ENCODE measurements at regions not wholly inside any gene's neighbourhood (a gene's known extent, or its start where the extent isn't known, plus 50 kb on each side); places are given as distances from the start of the nearest gene placed in this dataset.

DNA sequence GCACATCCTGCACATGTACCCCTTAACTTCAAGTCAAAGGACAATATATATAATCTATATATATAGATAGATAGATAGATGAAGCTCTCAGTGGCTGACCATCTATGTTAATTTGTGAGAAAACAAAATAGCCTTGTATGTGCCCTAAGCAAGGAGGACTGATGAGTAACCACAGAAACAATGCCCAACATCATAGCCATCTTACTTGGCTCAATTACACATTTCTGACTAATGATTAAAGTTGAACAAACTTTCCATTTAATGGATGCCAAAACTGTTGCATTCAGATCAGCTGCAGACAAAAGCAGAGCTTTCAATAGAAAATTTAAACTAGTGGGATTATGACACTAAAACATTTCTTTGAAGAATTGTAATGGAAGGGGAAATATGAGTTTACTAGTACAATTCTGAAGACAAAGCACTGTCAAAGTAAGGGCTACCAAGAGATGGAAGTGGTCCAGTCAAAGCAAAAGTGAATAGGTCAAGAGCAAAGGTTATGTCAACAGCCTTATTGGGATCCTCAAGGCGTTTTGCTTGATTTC lies 1188.2 kb upstream of the RAG2 start:
- H3K9me2 ChIP-seq (ENCODE audit: insufficient read depth, low read length), result no peaks in the 10 kb centered on the region
- H2AFZ ChIP-seq (ENCODE audit: low read length), result no peak overlapping the region
- ChIA-PET POLR2A (no interaction called here), CTCF (ENCODE audit: unreplicated experiment) (no interaction called here)
- TF ChIP-seq EZH2phosphoT487 (IDR thresholded peaks at IDR 0.05; ENCODE audit: borderline replicate concordance, low read depth, low read length), result no peak
- TF ChIP-seq, protein P1, sequence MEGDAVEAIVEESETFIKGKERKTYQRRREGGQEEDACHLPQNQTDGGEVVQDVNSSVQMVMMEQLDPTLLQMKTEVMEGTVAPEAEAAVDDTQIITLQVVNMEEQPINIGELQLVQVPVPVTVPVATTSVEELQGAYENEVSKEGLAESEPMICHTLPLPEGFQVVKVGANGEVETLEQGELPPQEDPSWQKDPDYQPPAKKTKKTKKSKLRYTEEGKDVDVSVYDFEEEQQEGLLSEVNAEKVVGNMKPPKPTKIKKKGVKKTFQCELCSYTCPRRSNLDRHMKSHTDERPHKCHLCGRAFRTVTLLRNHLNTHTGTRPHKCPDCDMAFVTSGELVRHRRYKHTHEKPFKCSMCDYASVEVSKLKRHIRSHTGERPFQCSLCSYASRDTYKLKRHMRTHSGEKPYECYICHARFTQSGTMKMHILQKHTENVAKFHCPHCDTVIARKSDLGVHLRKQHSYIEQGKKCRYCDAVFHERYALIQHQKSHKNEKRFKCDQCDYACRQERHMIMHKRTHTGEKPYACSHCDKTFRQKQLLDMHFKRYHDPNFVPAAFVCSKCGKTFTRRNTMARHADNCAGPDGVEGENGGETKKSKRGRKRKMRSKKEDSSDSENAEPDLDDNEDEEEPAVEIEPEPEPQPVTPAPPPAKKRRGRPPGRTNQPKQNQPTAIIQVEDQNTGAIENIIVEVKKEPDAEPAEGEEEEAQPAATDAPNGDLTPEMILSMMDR (conservative IDR thresholded peaks at IDR 0.05; ENCODE audit: low read length), result no peak
- no peak for DNase-seq (ENCODE audit: low spot score)
- no peaks in the 10 kb centered on the region for H3K4me1 ChIP-seq (ENCODE audit: insufficient read depth, low read length, poor library complexity, severe bottlenecking)
- BruUV-seq (replicated peaks), result no TSS peak
- no peak overlapping the region for H3K4me3 ChIP-seq (ENCODE audit: low read depth, low read length, poor library complexity, severe bottlenecking)
- H4K20me1 ChIP-seq (ENCODE audit: insufficient read depth, low read length), result no peaks in the 10 kb centered on the region
- no peak overlapping the region for H3K4me2 ChIP-seq (ENCODE audit: low read length)
- no peak overlapping the region for H3K27ac ChIP-seq (ENCODE audit: low read depth, low read length, poor library complexity, severe bottlenecking)
- intact Hi-C loops (cut with micrococcal nuclease; ENCODE audit: unreplicated experiment), result no loop called here
- H3K36me3 ChIP-seq (ENCODE audit: insufficient read depth, low read length), result no peaks in the 10 kb centered on the region
- no peaks in the 10 kb centered on the region for H3K79me2 ChIP-seq (ENCODE audit: insufficient read depth, low read depth, low read length)
- H3K9me3 ChIP-seq (ENCODE audit: low read length), result no peaks in the 10 kb centered on the region

DNA sequence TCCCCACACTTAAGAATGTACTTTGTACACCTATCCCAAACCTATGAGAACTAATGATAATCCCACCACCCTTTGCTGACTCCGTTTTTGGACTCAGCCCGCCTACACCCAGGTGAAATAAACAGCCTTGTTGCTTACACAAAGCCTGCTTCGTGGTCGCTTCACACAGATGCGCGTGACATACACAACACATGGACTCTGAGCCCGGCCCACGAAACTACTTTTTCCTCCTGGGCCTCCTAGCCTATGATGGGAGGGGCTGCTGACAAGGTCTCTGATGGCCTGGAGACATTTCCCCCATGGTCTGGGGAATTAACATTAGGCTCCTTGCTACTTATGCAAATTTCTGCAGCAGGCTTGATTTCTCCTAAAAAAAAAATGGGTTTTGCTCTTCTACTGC lies 1176.4 kb upstream of the RAG2 start:
- Histone ChIP-seq H3K4me3 (ENCODE audit: low read depth, low read length, poor library complexity, severe bottlenecking) (no peak overlapping the region), H3K4me1 (ENCODE audit: insufficient read depth, low read length, poor library complexity, severe bottlenecking) (no peaks in the 10 kb centered on the region), H3K9me3 (ENCODE audit: low read length) (peaks cover 5% of the 10 kb centered on the region; the same call in 1 of the 2 replicates), H3K4me2 (ENCODE audit: low read length) (no peak overlapping the region), H4K20me1 (ENCODE audit: insufficient read depth, low read length) (no peaks in the 10 kb centered on the region), H3K9me2 (ENCODE audit: insufficient read depth, low read length) (no peaks in the 10 kb centered on the region), H2AFZ (ENCODE audit: low read length) (no peak overlapping the region), H3K79me2 (ENCODE audit: insufficient read depth, low read depth, low read length) (no peaks in the 10 kb centered on the region), H3K36me3 (ENCODE audit: insufficient read depth, low read length) (no peaks in the 10 kb centered on the region), H3K27ac (ENCODE audit: low read depth, low read length, poor library complexity, severe bottlenecking) (no peak overlapping the region)
- no TSS peak for BruUV-seq (replicated peaks)
- POLR2A ChIA-PET, result no interaction called here
- TF ChIP-seq, protein P1 (conservative IDR thresholded peaks at IDR 0.05; ENCODE audit: low read length), result no peak
- TF ChIP-seq EZH2phosphoT487 (IDR thresholded peaks at IDR 0.05; ENCODE audit: borderline replicate concordance, low read depth, low read length), result no peak
- DNase-seq (ENCODE audit: low spot score), result no peak
- CTCF ChIA-PET (ENCODE audit: unreplicated experiment), result no interaction called here
- intact Hi-C loops (cut with micrococcal nuclease; ENCODE audit: unreplicated experiment), result no loop called here

DNA sequence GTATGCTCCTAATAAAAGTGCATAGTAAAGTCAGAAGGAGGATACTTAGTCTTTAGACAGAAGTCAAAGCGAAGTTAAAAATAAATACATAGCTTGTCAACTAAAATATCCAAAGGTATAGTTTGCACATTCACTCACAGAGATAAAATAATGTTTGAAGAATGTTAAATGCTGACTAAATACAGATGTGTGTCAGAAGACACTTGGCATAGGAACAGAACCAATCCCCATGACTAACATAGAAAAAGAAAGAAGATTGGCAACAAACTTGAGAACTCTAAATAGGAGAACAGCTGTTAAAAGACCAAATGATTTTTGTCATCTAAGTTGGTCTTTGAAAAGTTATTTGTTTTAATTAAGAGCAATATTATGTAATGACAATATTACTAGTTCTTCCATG lies 1172.1 kb upstream of the RAG2 start:
- ChIA-PET POLR2A (no interaction called here), CTCF (ENCODE audit: unreplicated experiment) (no interaction called here)
- BruUV-seq (replicated peaks), result no TSS peak
- Histone ChIP-seq H3K4me1 (ENCODE audit: insufficient read depth, low read length, poor library complexity, severe bottlenecking) (no peaks in the 10 kb centered on the region), H3K4me2 (ENCODE audit: low read length) (no peak overlapping the region), H3K9me3 (ENCODE audit: low read length) (peaks cover 5% of the 10 kb centered on the region; the same call in 1 of the 2 replicates), H3K27ac (ENCODE audit: low read depth, low read length, poor library complexity, severe bottlenecking) (no peak overlapping the region), H2AFZ (ENCODE audit: low read length) (no peak overlapping the region), H4K20me1 (ENCODE audit: insufficient read depth, low read length) (no peaks in the 10 kb centered on the region), H3K36me3 (ENCODE audit: insufficient read depth, low read length) (no peaks in the 10 kb centered on the region), H3K79me2 (ENCODE audit: insufficient read depth, low read depth, low read length) (no peaks in the 10 kb centered on the region), H3K4me3 (ENCODE audit: low read depth, low read length, poor library complexity, severe bottlenecking) (no peak overlapping the region), H3K9me2 (ENCODE audit: insufficient read depth, low read length) (no peaks in the 10 kb centered on the region)
- TF ChIP-seq, protein P1 (conservative IDR thresholded peaks at IDR 0.05; ENCODE audit: low read length), result no peak
- TF ChIP-seq EZH2phosphoT487 (IDR thresholded peaks at IDR 0.05; ENCODE audit: borderline replicate concordance, low read depth, low read length), result no peak
- intact Hi-C loops (cut with micrococcal nuclease; ENCODE audit: unreplicated experiment), result no loop called here
- DNase-seq (ENCODE audit: low spot score), result no peak

All from OCI-LY7 (cell line).